Endothelial cell of umbilical vein (primary cell): ENCODE measurements at regions not wholly inside any gene's neighbourhood (a gene's known extent, or its start where the extent isn't known, plus 50 kb on each side); places are given as distances from the start of the nearest gene placed in this dataset.

ENCODE experiments used
- BruUV-seq: library from RNA; stranded (reverse); fragments of 400-500 nt; replicated peaks from 2 replicates; lab custom pipeline; 2021; lab: Mats Ljungman, UMichigan
- CTCF ChIA-PET: fragments of 300-600, 350-600 bp; sonication (Branson Sonifier 250); formaldehyde crosslinking; loops from one replicate; lab custom pipeline; 2021; ENCODE audit warnings: antibody characterized with exemption, inconsistent platforms; lab: Charles Lee
- POLR2A ChIA-PET: fragments of 300-600, 350-600 bp; sonication (Branson Sonifier 250); formaldehyde crosslinking; loops from one replicate; lab custom pipeline; 2021; ENCODE audit warnings: antibody characterized with exemption, inconsistent platforms; lab: Charles Lee
- DNase-seq: peaks from one replicate; pipeline ENCODE4 v3.0.0-alpha.2; 2011; ENCODE audit warnings: low read depth, low spot score
- FAIRE-seq: peaks from 2 replicates; lab custom pipeline; 2011; peaks lifted over from hg19 to GRCh38; lab: Jason Lieb, UNC
- H2AFZ ChIP-seq: 2 replicates; pipeline ENCODE4 v1.6.0; 2012; ENCODE audit warnings: low read depth, low read length, control low read depth, inconsistent platforms
- H3K27ac ChIP-seq: 2 replicates; pipeline ENCODE4 v1.5.1; 2011; ENCODE audit warnings: low read depth, mild to moderate bottlenecking, control low read depth, low read length, moderate library complexity; ENCODE audit not compliant: insufficient read depth
- H3K27me3 ChIP-seq, 2 experiments: 2 replicates each; pipeline versions ENCODE4 v1.6.0 to v1.6.1; 2011; ENCODE audit warnings: low read length in 2 of 2, mixed read lengths in 1 of 2; ENCODE audit not compliant: control insufficient read depth in 2 of 2, insufficient read depth in 2 of 2
- H3K36me3 ChIP-seq, 2 experiments: 2 replicates in 1 of 2; 3 replicates in 1 of 2; pipeline ENCODE4 v1.5.1; 2011; ENCODE audit warnings: low read length in 2 of 2, mild to moderate bottlenecking in 1 of 2, moderate library complexity in 1 of 2; ENCODE audit not compliant: control insufficient read depth in 2 of 2, insufficient read depth in 2 of 2; ENCODE audit errors: extremely low read depth in 1 of 2
- H3K4me1 ChIP-seq: 3 replicates; pipeline ENCODE4 v1.5.1; 2011; ENCODE audit warnings: mild to moderate bottlenecking, low read length; ENCODE audit not compliant: control insufficient read depth, insufficient read depth; ENCODE audit errors: extremely low read depth
- H3K4me2 ChIP-seq: 2 replicates; pipeline ENCODE4 v1.6.1; 2011; ENCODE audit warnings: low read length, control low read depth, mixed read lengths; ENCODE audit not compliant: insufficient read depth
- H3K4me3 ChIP-seq, 3 experiments: fragments of 200-600 bp in 1 of 3; sonication (generic), shearing (Covaris generic) in 1 of 3; replicated peaks in 1 of 3; 2 replicates each; pipeline ENCODE4 v1.5.1; 2011 to 2016; ENCODE audit warnings: control low read depth in 3 of 3, low read length in 3 of 3, mild to moderate bottlenecking in 2 of 3, inconsistent platforms in 1 of 3, low read depth in 1 of 3, moderate library complexity in 1 of 3; ENCODE audit not compliant: insufficient read depth in 1 of 3
- H3K79me2 ChIP-seq: 2 replicates; pipeline ENCODE4 v1.6.0; 2012; ENCODE audit warnings: low read length, inconsistent platforms; ENCODE audit not compliant: control insufficient read depth, insufficient read depth
- H3K9ac ChIP-seq: replicated peaks from 2 replicates; pipeline ENCODE3; 2011; ENCODE audit warnings: low read length, control low read depth; ENCODE audit not compliant: insufficient read depth; ENCODE audit errors: extremely low read depth
- H3K9me1 ChIP-seq: replicated peaks from 3 replicates; pipeline ENCODE4 v1.6.0; 2011; ENCODE audit warnings: mild to moderate bottlenecking, low read length; ENCODE audit not compliant: control insufficient read depth, insufficient read depth; ENCODE audit errors: extremely low read depth
- H3K9me3 ChIP-seq: replicated peaks from 2 replicates; pipeline ENCODE4 v1.5.1; 2012; ENCODE audit warnings: low read length, inconsistent platforms; ENCODE audit not compliant: control insufficient read depth, insufficient read depth
- H4K20me1 ChIP-seq: replicated peaks from 2 replicates; pipeline ENCODE3; 2011; ENCODE audit warnings: mild to moderate bottlenecking, low read length; ENCODE audit not compliant: control insufficient read depth, insufficient read depth; ENCODE audit errors: extremely low read depth
- EZH2 ChIP-seq: IDR thresholded peaks from 2 replicates; pipeline ENCODE4 v1.6.1; 2012; ENCODE audit warnings: borderline replicate concordance, low read depth, mild to moderate bottlenecking, moderate library complexity, low read length, inconsistent platforms; ENCODE audit not compliant: severe bottlenecking
- FOS ChIP-seq: IDR thresholded peaks from 2 replicates; pipeline ENCODE4 v1.6.1; 2011; ENCODE audit warnings: mild to moderate bottlenecking, low read length, moderate library complexity, borderline replicate concordance; ENCODE audit not compliant: insufficient read depth
- GATA2 ChIP-seq: IDR thresholded peaks from 2 replicates; pipeline ENCODE4 v1.7.0; 2011; ENCODE audit warnings: low read depth, mild to moderate bottlenecking, moderate library complexity, mixed read lengths, low read length; ENCODE audit not compliant: insufficient read length, insufficient read depth
- JUN ChIP-seq: IDR thresholded peaks from 2 replicates; pipeline ENCODE4 v1.6.1; 2011; ENCODE audit warnings: borderline replicate concordance, low read depth; ENCODE audit not compliant: insufficient read length, insufficient read depth
- MAX ChIP-seq: IDR thresholded peaks from 2 replicates; pipeline ENCODE4 v1.6.1; 2011; ENCODE audit not compliant: insufficient read depth, insufficient read length
- MYC ChIP-seq: IDR thresholded peaks from one replicate; pipeline ENCODE4 v1.6.1; 2011; ENCODE audit warnings: mild to moderate bottlenecking, low read depth, low read length
- POLR2A ChIP-seq: IDR thresholded peaks from 2 replicates; pipeline ENCODE4 v1.6.1; 2012; ENCODE audit warnings: low read depth, mild to moderate bottlenecking, control low read depth, low read length
- POLR2AphosphoS5 ChIP-seq: IDR thresholded peaks from 2 replicates; pipeline ENCODE4 v1.6.1; 2012; ENCODE audit warnings: low read depth, mild to moderate bottlenecking, control low read depth, low read length, moderate library complexity; ENCODE audit not compliant: insufficient read depth
- dilution Hi-C: fragments of 300-500 bp; cut with MboI; formaldehyde crosslinking; loops from one replicate; pipeline ENCODE4 v1.15.0; 2019; ENCODE audit warnings: low sequenced_read_pairs; ENCODE audit not compliant: extremely low pct_ligation_motif_present
- intact Hi-C: fragments of 100-400 bp; cut with micrococcal nuclease; formaldehyde crosslinking; loops from one replicate; pipeline ENCODE4 v1.10.0; 2022
- TF ChIP-seq, protein P1 (sequence below), 2 donors: IDR thresholded peaks; 1 replicate in 1 of 2; 2 replicates in 1 of 2; pipeline ENCODE4 v1.5.1; 2011; ENCODE audit warnings: low read length in 2 of 2, mild to moderate bottlenecking in 2 of 2, moderate library complexity in 2 of 2, control low read depth in 1 of 2, inconsistent platforms in 1 of 2, low read depth in 1 of 2; ENCODE audit not compliant: insufficient read depth in 1 of 2; ENCODE audit errors: extremely low read depth in 1 of 2

DNA sequence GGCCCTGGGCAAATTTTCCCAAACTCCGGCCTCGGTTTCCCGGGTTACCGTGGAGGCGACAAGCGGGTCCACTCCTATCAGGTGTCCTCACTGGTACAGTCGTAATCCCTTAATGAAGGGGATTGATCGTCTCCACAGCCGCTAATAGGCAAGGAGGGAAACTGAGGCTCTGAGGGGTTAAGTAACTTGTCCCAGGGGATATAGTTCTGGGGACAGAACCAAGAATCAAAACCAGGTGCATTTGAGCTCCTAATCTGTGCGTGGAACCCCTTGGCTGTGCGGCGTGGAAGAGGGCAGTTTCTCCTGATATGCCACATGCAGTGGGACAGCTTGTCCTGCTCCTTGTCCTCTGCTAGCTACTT, 157.2 kb downstream of the CYRIA start:
- Histone ChIP-seq H3K9me3 (no peaks in the 10 kb centered on the region), H3K27me3 (peaks cover 19 to 27% of the 10 kb centered on the region in 2 experiments), H3K79me2 (no peaks in the 10 kb centered on the region), H3K27ac (no peak overlapping the region), H2AFZ (peak overlapping the region; percentile 22), H3K4me1 (no peaks in the 10 kb centered on the region), H3K4me2 (no peak overlapping the region), H4K20me1 (no peaks in the 10 kb centered on the region), H3K36me3 (no peaks in the 10 kb centered on the region), H3K9ac (no peak overlapping the region), H3K9me1 (no peaks in the 10 kb centered on the region), H3K4me3 (no peak overlapping the region)
- BruUV-seq = no TSS peak
- FAIRE-seq (no peak), DNase-seq (no peak)
- TF ChIP-seq POLR2A = no peak
- TF ChIP-seq, protein P1, sequence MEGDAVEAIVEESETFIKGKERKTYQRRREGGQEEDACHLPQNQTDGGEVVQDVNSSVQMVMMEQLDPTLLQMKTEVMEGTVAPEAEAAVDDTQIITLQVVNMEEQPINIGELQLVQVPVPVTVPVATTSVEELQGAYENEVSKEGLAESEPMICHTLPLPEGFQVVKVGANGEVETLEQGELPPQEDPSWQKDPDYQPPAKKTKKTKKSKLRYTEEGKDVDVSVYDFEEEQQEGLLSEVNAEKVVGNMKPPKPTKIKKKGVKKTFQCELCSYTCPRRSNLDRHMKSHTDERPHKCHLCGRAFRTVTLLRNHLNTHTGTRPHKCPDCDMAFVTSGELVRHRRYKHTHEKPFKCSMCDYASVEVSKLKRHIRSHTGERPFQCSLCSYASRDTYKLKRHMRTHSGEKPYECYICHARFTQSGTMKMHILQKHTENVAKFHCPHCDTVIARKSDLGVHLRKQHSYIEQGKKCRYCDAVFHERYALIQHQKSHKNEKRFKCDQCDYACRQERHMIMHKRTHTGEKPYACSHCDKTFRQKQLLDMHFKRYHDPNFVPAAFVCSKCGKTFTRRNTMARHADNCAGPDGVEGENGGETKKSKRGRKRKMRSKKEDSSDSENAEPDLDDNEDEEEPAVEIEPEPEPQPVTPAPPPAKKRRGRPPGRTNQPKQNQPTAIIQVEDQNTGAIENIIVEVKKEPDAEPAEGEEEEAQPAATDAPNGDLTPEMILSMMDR (IDR thresholded peaks at IDR 0.05; ENCODE audit: extremely low read depth in 1 of 2, insufficient read depth in 1 of 2, low read depth in 1 of 2, low read length in 2 of 2) = no peak
- no peak for TF ChIP-seq JUN
- TF ChIP-seq EZH2 = no peak
- TF ChIP-seq FOS = no peak
- TF ChIP-seq MAX = no peak
- no peak for TF ChIP-seq GATA2
- TF ChIP-seq MYC = no peak
- no peak for TF ChIP-seq POLR2AphosphoS5
- CTCF ChIA-PET = interaction anchor here (1.2 to 2.4 kb wide), 3 partner anchors 569 to 872 kb away, joined by 4 to 8 read pairs (median 5); partner anchors contain the start of gene MYCN
- intact Hi-C loops = loop anchor here (1.0 to 5.0 kb wide), 4 partner anchors 568 to 1929 kb away; partner anchors contain the start of gene MYCN
- dilution Hi-C loops = no loop called here
- POLR2A ChIA-PET = no interaction called here
